Memory B cell (primary cell): ENCODE measurements at regions not wholly inside any gene's neighbourhood (a gene's known extent, or its start where the extent isn't known, plus 50 kb on each side); places are given as distances from the start of the nearest gene placed in this dataset.

Experiments used
- ATAC-seq: fragments of 150-1000 bp; cut with Tn5 transposase; 2 replicates; pipeline ENCODE4 v1.10.0; 2021; ENCODE audit warnings: low read depth, mild to moderate bottlenecking, moderate library complexity
- DNase-seq, 2 donors: peaks; one replicate each; pipeline ENCODE4 v3.0.0; 2022; ENCODE audit warnings: low spot score in 2 of 2
- H3K27ac Mint-ChIP-seq: one replicate; pipeline ENCODE4 v1.8.0; 2022; ENCODE audit warnings: mild to moderate bottlenecking, moderate library complexity, mixed read lengths
- H3K27me3 Mint-ChIP-seq: one replicate; pipeline ENCODE4 v1.8.0; 2022; ENCODE audit warnings: mixed read lengths
- H3K36me3 Mint-ChIP-seq: one replicate; pipeline ENCODE4 v1.8.0; 2022; ENCODE audit warnings: mild to moderate bottlenecking, mixed read lengths
- H3K4me1 Mint-ChIP-seq: one replicate; pipeline ENCODE4 v1.8.0; 2022; ENCODE audit warnings: mixed read lengths
- H3K4me3 Mint-ChIP-seq: one replicate; pipeline ENCODE4 v1.8.0; 2022; ENCODE audit warnings: mild to moderate bottlenecking, moderate library complexity, mixed read lengths
- H3K9me3 Mint-ChIP-seq: one replicate; pipeline ENCODE4 v1.8.0; 2022; ENCODE audit warnings: mixed read lengths

DNA sequence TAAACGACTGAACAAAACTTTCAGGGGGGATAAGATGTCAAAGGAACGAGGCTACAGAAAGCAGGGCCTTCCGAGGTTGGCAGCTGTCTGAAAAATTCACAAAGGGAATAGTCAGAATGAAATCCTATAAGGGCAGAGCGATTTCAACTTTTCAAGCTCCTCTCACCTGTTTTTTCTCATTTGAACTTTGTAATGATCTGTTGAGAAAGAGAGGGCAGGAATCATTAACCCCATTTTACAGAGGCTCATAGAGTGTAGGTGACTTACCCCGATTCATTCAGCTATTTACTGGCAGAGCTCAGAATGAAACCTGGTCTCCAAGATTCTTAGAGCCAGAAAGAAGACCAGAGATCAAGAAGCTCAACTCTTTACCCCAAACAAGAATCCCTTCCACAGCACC lies 266.1 kb upstream of the ARID1B start:
- Mint-ChIP-seq H3K36me3 (no peaks in the 10 kb centered on the region), H3K4me3 (no peak overlapping the region)

GRCh38 chr6:156510242-156510641 lies 266.9 kb upstream of the ARID1B start:
- Mint-ChIP-seq H3K4me1 (peaks cover 9% of the 10 kb centered on the region), H3K27ac (no peak overlapping the region), H3K9me3 (no peaks in the 10 kb centered on the region), H3K36me3 (no peaks in the 10 kb centered on the region), H3K27me3 (peaks cover 17% of the 10 kb centered on the region), H3K4me3 (no peak overlapping the region)
- no peak for ATAC-seq
- no peak for DNase-seq

More for the DNA sequence above, 266.1 kb upstream of the ARID1B start:
- Mint-ChIP-seq H3K27me3 (peaks cover 20% of the 10 kb centered on the region), H3K4me1 (peaks cover 9% of the 10 kb centered on the region), H3K9me3 (no peaks in the 10 kb centered on the region), H3K27ac (no peak overlapping the region)
- DNase-seq (no peak), ATAC-seq (no peak)

DNA sequence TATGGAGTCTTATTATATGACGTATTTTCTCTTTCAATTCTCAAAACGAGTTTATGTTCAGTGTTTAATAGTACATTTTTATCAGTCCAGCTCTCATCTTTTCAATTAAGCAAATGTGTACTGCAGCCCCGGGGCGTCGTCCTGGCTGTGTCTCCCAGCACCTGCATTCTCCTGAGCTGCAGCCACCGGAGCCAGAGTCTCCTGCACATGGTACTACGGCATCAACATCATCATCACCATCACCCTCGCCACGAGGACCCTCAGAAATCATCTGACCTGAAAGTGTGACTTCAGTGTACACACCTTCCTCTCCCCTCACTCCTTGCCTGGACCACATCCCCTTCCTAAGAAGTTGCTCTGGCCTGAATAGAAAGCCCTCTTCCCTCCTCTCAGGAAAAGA lies 267.7 kb upstream of the ARID1B start:
- Mint-ChIP-seq H3K9me3 (no peaks in the 10 kb centered on the region), H3K4me3 (no peak overlapping the region), H3K4me1 (peaks cover 9% of the 10 kb centered on the region), H3K36me3 (no peaks in the 10 kb centered on the region), H3K27me3 (peaks cover 17% of the 10 kb centered on the region), H3K27ac (no peak overlapping the region)
- DNase-seq (no peak), ATAC-seq (no peak)

DNA sequence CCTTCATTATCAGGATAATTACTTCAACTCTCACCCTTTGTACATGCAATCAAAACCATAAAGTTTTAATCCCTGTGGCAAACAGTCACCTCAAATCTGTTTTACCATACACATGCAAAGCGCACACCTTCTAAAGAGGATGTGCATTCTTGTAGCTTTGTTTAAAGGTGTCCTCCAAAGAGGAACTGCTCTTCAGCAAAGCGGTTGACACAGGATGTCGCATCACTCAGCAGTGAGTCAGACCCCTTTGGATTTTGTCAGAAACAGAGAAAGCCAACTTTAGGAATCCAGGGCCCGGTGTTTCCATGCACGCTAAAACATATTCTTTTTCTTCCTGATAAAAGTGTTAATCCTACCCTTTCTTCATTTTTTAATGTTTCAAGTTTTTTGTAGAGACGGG lies 268.3 kb upstream of the ARID1B start:
- ATAC-seq (peak; percentile 97), DNase-seq (no peak)
- Mint-ChIP-seq H3K27me3 (peaks cover 17% of the 10 kb centered on the region), H3K9me3 (no peaks in the 10 kb centered on the region), H3K27ac (no peak overlapping the region), H3K36me3 (no peaks in the 10 kb centered on the region), H3K4me3 (no peak overlapping the region), H3K4me1 (peaks cover 9% of the 10 kb centered on the region)

- ATAC-seq (no peak), DNase-seq (no peak)
- peaks cover 17% of the 10 kb centered on the region for H3K27me3 Mint-ChIP-seq
- no peak overlapping the region for H3K27ac Mint-ChIP-seq
- no peak overlapping the region for H3K4me3 Mint-ChIP-seq
- no peaks in the 10 kb centered on the region for H3K9me3 Mint-ChIP-seq
- no peaks in the 10 kb centered on the region for H3K36me3 Mint-ChIP-seq
- H3K4me1 Mint-ChIP-seq: peaks cover 9% of the 10 kb centered on the region
These were observed 269.1 kb upstream of the ARID1B start for GRCh38 chr6:156508126-156508525.

- no peak for DNase-seq
- Mint-ChIP-seq H3K36me3 (no peaks in the 10 kb centered on the region), H3K27ac (no peak overlapping the region), H3K27me3 (peaks cover 18% of the 10 kb centered on the region), H3K9me3 (no peaks in the 10 kb centered on the region), H3K4me3 (no peak overlapping the region), H3K4me1 (peaks cover 9% of the 10 kb centered on the region)
- no peak for ATAC-seq
These were observed 269.5 kb upstream of the ARID1B start for GRCh38 chr6:156507656-156508055.

- DNase-seq (no peak), ATAC-seq (no peak)
- Mint-ChIP-seq H3K9me3 (no peaks in the 10 kb centered on the region), H3K36me3 (no peaks in the 10 kb centered on the region), H3K4me3 (no peak overlapping the region), H3K4me1 (peaks cover 9% of the 10 kb centered on the region), H3K27me3 (peaks cover 16% of the 10 kb centered on the region), H3K27ac (no peak overlapping the region)
These were observed 270.1 kb upstream of the ARID1B start for GRCh38 chr6:156507106-156507505.

- H3K9me3 Mint-ChIP-seq: peaks cover 8% of the 10 kb centered on the region
These were observed 274.1 kb upstream of the ARID1B start for GRCh38 chr6:156502969-156503504.

GRCh38 chr6:156497618-156498017 lies 279.6 kb upstream of the ARID1B start:
- no peaks in the 10 kb centered on the region for H3K36me3 Mint-ChIP-seq
- no peaks in the 10 kb centered on the region for H3K4me1 Mint-ChIP-seq
- H3K27me3 Mint-ChIP-seq: peaks cover 15% of the 10 kb centered on the region
- H3K9me3 Mint-ChIP-seq: peaks cover 8% of the 10 kb centered on the region
- H3K4me3 Mint-ChIP-seq: no peak overlapping the region
- no peak overlapping the region for H3K27ac Mint-ChIP-seq
- no peak for DNase-seq
- no peak for ATAC-seq

More at GRCh38 chr6:156502969-156503504, 274.1 kb upstream of the ARID1B start:
- no peak overlapping the region for H3K4me3 Mint-ChIP-seq
- no peak for DNase-seq
- no peaks in the 10 kb centered on the region for H3K36me3 Mint-ChIP-seq
- H3K4me1 Mint-ChIP-seq: no peaks in the 10 kb centered on the region
- H3K27ac Mint-ChIP-seq: no peak overlapping the region
- H3K27me3 Mint-ChIP-seq: peaks cover 11% of the 10 kb centered on the region
- ATAC-seq: no peak

GRCh38 chr6:156487877-156488276 lies 289.3 kb upstream of the ARID1B start:
- DNase-seq (no peak), ATAC-seq (no peak)
- no peak overlapping the region for H3K4me3 Mint-ChIP-seq
- peaks cover 12% of the 10 kb centered on the region for H3K9me3 Mint-ChIP-seq
- no peaks in the 10 kb centered on the region for H3K4me1 Mint-ChIP-seq
- H3K27me3 Mint-ChIP-seq: peaks cover 11% of the 10 kb centered on the region
- H3K36me3 Mint-ChIP-seq: peaks cover 12% of the 10 kb centered on the region
- H3K27ac Mint-ChIP-seq: no peak overlapping the region

GRCh38 chr6:156485150-156485549 lies 292.0 kb upstream of the ARID1B start:
- Mint-ChIP-seq H3K27ac (no peak overlapping the region), H3K27me3 (peaks cover 4% of the 10 kb centered on the region), H3K4me1 (no peaks in the 10 kb centered on the region), H3K4me3 (no peak overlapping the region), H3K9me3 (peaks cover 7% of the 10 kb centered on the region), H3K36me3 (peaks cover 7% of the 10 kb centered on the region)
- DNase-seq (no peak), ATAC-seq (no peak)

GRCh38 chr6:156474507-156475120 lies 302.6 kb upstream of the ARID1B start:
- Mint-ChIP-seq H3K27me3 (peaks cover 1% of the 10 kb centered on the region), H3K4me3 (no peak overlapping the region), H3K4me1 (peaks cover 2% of the 10 kb centered on the region), H3K36me3 (no peaks in the 10 kb centered on the region), H3K27ac (no peak overlapping the region), H3K9me3 (peaks cover 1% of the 10 kb centered on the region)
- ATAC-seq (no peak), DNase-seq (no peak)

DNA sequence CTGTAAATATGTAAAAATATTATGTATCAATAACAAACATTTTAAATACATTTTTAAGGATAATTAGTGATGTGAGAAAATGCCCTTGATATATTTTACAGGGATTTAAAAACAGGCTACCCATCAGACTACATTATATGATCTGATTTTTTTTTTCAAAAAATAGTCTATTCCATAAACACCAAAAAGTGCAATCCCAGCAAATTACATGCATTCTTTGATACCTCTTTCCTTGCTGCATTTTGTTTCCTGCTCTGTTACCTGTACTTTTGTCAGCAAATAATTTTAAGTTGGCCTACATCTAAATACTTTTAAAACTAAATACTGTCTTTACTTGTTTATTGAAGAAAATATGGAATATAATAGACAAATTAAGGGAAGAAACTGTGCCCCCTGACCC lies 306.2 kb upstream of the ARID1B start:
- peaks cover 3% of the 10 kb centered on the region for H3K36me3 Mint-ChIP-seq
- peaks cover 4% of the 10 kb centered on the region for H3K9me3 Mint-ChIP-seq
- ATAC-seq: no peak
- no peak overlapping the region for H3K27ac Mint-ChIP-seq
- peaks cover 2% of the 10 kb centered on the region for H3K4me1 Mint-ChIP-seq
- no peak overlapping the region for H3K4me3 Mint-ChIP-seq
- no peak for DNase-seq
- H3K27me3 Mint-ChIP-seq: peaks cover 5% of the 10 kb centered on the region

DNA sequence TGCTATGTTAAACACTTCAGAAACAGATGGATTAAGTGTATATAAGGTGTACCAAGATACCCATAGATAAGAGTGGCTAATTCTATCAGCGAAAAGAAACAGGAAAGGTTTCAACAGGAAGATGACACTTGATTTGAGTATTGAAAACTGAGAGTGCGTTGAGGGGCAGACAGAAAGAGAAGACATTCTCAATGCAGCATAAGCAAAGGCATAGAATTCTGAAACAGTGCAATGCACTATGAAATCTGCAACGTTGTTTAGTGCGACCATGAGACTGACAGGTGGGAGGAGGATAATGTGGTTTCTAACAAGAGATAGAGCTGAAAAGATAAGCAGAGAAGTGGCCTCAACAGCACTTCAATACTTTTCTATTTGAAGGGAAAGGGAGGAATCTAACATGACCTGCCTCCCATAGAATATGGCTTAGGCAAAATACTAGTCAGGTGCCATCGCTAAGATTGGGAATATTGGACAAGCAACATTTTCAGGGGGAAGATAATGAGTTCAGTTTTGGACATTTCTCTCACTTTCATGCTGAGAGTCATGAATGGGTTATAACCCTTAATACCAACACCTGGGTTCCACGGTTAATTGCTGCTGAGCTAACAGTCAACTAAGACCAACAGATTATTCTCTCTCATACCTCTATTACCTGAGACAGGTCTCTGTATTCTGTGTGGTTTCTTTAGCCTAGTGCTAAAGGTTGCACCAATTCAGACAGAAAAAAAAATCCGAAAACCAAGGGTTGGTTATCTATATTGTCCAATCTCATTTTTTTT lies 312.9 kb upstream of the ARID1B start:
- ATAC-seq (no peak), DNase-seq (no peak)
- Mint-ChIP-seq H3K27me3 (peaks cover 21% of the 10 kb centered on the region), H3K27ac (no peak overlapping the region), H3K36me3 (peaks cover 3% of the 10 kb centered on the region), H3K4me3 (no peak overlapping the region), H3K4me1 (peaks cover 5% of the 10 kb centered on the region), H3K9me3 (peaks cover 5% of the 10 kb centered on the region)
